Fibroblast of lung (primary cell): ENCODE measurements at regions not wholly inside any gene's neighbourhood (a gene's known extent, or its start where the extent isn't known, plus 50 kb on each side); places are given as distances from the start of the nearest gene placed in this dataset.

Experiments
- EZH2 ChIP-seq: IDR thresholded peaks from 2 replicates; pipeline ENCODE4 v1.5.1; 2012; ENCODE audit warnings: low read length, control low read depth, mild to moderate bottlenecking; ENCODE audit errors: missing control alignments
- TF ChIP-seq, protein P1 (sequence below), 2 donors: IDR thresholded peaks in 1 of 2; conservative IDR thresholded peaks in 1 of 2; 1 replicate in 1 of 2; 2 replicates in 1 of 2; pipeline ENCODE4 v1.5.1; 2011 to 2012; ENCODE audit warnings: low read length in 2 of 2, control low read depth in 1 of 2, inconsistent platforms in 1 of 2, low read depth in 1 of 2, mild to moderate bottlenecking in 1 of 2

DNA sequence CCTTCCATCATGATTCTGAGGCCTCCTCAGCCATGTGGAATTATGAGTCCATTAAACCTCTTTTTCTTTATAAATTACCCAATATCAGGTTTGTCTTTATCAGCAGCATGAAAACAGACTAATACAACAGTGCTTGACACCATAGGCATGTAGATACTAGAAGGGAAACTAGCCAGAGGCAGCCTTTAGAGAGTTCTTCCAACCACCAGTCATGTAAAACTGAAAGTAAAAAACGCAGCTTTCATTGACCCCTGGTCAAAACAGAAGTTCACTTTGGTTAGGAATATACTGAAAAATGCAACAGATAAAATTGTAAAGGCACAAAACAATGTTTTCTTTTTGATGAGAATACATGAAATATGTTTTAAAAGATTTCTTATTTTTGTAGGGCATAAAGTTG, 122.8 kb upstream of the L3MBTL4 start:
- no peak for TF ChIP-seq EZH2
- TF ChIP-seq, protein P1, sequence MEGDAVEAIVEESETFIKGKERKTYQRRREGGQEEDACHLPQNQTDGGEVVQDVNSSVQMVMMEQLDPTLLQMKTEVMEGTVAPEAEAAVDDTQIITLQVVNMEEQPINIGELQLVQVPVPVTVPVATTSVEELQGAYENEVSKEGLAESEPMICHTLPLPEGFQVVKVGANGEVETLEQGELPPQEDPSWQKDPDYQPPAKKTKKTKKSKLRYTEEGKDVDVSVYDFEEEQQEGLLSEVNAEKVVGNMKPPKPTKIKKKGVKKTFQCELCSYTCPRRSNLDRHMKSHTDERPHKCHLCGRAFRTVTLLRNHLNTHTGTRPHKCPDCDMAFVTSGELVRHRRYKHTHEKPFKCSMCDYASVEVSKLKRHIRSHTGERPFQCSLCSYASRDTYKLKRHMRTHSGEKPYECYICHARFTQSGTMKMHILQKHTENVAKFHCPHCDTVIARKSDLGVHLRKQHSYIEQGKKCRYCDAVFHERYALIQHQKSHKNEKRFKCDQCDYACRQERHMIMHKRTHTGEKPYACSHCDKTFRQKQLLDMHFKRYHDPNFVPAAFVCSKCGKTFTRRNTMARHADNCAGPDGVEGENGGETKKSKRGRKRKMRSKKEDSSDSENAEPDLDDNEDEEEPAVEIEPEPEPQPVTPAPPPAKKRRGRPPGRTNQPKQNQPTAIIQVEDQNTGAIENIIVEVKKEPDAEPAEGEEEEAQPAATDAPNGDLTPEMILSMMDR (conservative IDR thresholded peaks at IDR 0.05 in 1 of 2, IDR thresholded peaks at IDR 0.05 in 1 of 2; ENCODE audit: low read depth in 1 of 2, low read length in 2 of 2): no peak
